NCI-H1092 (cell line): ENCODE measurements at regions not wholly inside any gene's neighbourhood (a gene's known extent, or its start where the extent isn't known, plus 50 kb on each side); places are given as distances from the start of the nearest gene placed in this dataset.
"Not testable (repeated sequence)": the region's sequence is repeated elsewhere in the genome, so short reads cannot be mapped to it uniquely, and the experiment has no call there.

Experiments
- DNase-seq: peaks from one replicate; lab custom pipeline; 2025; lab: John Stamatoyannopoulos, UW

DNA sequence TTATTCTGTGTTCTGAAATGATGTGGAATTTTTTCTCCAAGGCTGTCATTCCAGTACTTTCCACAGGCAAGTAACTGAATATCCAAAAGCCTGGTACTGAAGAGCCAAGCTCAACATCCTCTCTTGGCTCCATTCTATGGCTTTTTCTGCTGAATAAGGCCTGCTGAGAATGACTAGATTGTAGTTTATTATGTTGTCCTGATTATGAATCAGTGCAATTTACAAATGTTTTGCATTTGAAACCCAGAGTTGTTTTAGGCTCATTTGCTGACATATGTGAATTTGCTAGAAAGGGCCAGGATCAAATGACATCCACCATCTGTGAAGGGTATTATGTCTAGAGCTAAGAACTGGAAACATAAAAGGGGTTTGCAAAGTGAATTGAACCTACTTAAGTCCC lies 596.6 kb downstream of the KCTD12 start:
- DNase-seq = no peak

DNA sequence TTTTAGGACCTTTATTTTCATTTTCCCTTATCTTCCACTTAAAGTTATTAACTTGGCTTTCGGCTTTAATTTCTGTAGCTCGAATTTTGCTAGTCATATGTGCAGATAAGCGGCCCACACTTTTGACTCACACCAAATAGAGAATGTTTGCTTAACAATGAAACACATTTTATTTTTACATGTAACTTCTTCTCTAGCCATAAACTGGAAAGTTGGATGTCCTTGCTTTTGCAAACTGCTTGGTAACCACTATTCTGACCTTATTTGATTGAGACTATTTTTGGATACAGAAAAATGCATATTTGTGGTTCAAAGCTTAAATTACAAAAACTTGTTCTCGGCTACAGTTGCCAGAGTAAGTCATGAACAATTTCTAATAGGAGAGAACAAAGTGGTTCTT lies 600.0 kb downstream of the KCTD12 start:
- DNase-seq = no peak

DNA sequence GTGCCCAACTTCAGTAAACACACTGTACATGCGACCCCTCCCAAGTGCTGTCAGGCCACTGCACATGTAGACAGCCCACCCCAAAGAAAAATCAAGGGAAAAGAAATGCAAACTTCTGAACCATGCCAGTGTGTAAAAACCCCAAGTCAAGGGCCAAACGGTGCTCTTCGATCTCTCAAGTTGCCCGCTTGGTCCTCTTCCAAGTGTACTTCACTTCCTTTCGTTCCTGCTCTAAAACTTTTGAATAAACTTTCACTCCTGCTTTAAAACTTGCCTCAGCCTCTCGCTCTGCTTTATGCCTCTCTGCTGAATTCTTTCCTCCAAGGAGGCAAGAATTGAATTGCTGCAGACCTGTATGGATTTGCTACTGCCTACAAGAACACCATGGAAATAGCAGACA lies 600.7 kb downstream of the KCTD12 start:
- no peak for DNase-seq

DNA sequence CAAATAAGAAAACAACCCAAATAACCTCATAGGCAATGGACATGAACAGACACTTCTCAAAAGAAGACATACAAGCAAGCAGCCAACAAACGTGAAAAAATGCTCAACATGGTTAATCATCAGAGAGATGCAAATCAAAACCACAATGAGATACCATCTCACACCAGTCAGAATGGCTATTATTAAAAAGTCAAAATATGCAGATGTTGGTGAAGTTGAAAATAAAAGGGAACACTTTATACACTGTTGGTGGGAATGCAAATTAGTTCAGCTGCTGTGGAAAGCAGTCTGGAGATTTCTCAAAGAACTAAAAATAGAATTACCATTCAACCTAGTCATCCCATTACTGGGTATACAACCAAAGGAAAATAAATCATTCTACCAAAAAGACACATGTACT lies 606.4 kb downstream of the KCTD12 start:
- not testable (repeated sequence) for DNase-seq

DNA sequence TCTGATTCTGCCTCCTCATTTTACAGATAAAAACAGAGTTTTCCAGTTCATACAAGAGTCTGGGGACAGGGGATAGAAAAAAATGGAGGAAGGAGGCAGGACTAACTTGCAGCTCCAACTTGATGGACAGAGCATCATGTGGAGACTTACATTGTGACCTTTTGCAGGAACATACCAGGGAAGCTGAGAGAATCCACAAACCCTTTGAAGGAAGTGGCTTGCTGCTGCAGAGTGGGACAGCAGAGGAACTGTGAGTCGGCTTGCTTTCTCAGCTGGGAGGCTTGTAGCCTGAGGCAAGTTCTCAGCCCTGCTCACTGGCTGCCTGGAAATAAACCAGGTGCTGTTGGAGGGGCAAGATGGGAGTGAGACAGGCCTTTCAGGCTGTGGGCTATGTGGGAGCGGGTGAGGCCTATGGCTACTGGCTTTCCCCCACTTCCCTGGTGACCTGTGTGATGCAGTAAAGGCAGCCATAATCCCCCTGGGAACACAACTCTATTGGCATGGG lies 614.4 kb downstream of the KCTD12 start:
- DNase-seq = no peak

DNA sequence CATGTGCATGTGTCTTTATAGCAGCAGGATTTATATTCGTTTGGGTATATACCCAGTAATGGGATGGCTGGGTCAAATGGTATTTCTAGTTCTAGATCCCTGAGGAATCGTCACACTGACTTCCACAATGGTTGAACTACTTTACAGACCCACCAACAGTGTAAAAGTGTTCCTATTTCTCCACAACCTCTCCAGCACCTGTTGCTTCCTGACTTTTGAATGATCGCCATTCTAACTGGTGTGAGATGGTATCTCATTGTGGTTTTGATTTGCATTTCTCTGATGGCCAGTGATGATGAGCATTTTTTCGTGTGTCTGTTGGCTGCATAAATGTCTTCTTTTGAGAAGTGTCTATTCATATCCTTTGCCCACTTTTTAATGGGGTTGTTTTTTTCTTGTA lies 617.9 kb downstream of the KCTD12 start:
- not testable (repeated sequence) for DNase-seq

DNA sequence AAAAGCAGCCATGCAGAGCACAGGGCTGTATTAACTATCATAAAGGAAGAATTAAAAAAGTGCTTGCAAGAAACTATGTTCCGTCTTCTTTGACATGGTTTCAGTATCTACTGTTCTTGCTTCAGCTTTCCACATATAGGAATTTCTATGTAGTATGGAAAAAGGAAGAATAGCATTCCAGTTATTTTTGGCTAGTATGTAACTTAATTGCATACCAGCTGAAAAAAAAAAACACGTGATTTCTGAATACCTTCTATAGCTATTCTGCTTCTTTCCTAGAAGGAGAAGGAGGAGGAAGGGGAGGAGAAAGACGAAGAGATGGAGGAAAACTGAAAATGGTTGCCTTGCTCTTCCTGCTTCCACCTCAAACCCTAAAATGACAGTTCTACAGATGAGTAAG lies 619.0 kb downstream of the KCTD12 start:
- DNase-seq = no peak

DNA sequence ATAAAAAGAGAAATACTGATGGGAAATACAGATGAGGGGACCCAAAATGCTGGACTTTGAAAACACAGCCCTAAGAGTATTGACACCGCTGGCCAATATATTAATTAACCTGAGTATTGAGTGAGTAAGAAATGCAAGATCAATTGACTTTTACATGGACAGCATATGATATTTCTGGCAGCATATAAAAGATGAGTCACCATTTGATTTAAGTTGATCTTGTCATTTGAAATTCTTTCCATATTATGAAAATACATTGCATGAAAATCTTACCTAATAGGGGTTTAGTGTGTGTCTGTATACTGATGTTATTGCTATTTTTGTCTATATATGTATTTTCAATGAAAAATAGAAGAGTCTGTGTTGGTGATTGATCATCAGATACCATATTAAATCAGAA lies 619.6 kb downstream of the KCTD12 start:
- DNase-seq = no peak

DNA sequence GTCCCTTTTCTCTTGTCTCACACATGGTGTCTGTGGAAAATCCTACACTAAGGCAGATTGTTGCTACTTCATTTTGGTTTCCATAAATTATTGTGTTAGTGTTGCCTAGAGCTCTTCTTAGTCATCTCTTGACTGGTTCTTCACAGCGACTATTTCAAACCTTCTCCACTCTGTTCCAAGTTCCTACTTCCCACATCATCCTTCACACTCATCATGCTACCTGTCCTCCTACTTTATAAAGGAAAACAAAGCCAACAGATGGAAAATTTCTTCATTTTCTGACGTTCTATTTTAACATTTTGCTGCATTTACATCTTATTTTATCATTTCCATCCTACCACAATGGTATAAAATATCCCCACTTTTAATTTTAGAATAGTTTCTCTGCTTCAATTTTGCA lies 614.1 kb downstream of the LMO7 start:
- no peak for DNase-seq

DNA sequence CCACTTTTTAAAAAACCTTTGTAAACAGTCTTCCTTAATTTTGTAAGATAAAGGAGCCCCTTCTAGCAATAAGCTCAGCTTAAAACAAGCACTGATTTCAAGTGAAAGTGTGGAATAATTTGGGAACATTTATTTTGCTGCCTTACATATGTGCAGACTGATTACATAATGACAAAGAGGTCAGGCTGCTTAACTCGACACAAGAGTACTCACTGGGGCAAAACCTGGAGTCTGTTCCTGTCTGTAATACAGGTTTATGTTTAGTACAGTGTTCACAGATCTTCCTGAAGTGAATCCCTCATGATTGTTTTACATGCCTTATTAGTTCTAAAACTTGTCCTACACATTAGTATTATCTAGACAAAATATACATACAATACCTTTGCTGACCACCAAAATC lies 609.8 kb downstream of the LMO7 start:
- DNase-seq = no peak

DNA sequence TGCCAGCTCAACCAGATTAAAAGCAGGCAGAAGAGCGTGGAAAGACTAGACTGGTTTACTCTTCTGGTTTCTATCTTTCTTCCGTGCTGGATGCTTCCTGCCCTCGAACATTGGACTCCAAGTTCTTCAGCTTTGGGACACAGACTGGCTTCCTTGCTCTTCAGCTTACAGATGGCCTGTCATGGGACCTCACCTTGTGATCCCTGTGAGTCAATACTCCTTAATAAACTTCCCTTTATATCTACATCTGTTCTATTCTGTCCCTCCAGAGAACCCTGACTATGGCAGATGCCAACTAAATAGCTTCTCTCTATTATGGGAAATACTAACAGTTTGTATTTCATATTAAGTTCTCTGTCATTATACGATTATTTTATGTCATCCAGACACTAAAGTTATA lies 609.1 kb downstream of the LMO7 start:
- DNase-seq = no peak

DNA sequence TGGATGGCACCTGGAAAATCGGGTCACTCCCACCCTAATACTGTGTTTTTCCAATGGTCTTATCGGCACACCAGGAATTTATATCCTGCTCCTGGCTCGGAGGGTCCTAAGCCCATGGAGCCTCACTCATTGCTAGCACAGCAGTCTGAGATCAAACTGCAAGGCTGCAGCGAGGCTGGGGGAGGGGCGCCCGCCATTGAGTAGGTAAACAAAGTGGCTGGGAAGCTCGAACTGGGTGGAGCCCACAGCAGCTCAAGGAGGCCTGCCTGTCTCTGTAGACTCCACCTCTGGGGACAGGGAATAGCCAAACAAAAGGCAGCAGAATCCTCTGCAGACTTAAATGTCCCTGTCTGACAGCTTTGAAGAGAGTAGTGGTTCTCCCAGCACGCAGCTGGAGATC lies 607.0 kb downstream of the LMO7 start:
- not testable (repeated sequence) for DNase-seq

DNA sequence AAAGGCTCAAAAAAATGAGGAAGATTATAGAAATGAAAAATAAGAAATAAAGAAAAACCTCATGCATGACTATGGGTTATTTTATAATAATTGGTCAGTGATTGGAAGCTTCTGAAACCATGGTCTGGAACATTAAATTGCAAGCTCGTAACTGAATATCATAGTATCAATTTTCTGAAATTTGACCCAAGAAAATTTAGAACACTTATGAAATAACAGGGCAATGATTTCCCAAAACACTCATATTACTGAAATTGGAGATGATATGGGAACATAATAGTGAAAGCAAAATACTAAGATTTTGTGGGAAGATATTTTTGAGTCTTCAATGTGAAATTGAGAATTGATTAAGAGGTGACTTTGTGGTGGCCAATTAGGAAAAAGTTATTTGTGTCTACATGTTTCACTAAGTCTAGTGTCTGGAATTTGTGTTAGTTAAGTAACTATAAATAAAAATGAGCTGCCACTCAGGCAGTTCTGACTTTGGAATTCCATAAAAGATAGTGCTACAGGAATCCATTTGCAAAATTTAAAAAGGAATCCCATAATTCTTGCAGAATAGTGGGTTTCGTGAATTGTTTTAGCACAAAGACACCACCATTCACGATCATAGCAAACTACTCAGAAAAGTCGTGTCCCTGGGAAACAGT lies 603.0 kb downstream of the LMO7 start:
- no peak for DNase-seq

DNA sequence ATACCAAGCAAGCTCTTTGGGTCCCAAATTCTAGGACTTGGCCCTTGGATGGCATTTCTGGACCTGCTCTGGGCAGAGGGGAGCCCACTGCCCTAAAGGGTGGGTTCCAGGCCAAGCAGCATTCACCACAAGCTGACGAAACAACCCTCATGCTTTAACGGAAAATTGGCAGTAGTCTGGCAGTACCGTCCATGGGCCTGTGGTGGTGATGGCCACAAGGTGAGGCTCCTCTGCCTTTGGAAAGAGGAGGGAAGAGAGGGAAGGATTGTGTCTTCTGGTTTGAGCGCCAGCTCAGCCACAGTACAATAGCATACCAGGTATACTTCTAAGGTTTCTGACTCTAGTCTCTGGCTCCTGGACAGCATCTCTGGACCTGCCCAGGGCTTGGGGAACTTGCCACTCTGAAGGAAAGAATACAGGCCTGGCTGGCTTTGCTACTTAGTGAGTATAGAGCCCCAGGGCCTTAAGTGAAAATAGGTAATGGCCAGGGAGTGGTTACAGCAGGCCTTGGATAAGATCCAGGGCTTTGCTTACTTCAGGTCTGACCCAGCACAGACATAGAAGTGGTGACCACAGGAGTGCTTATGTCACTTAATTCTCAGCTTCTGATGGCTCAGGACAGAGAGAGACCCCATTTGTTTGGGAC lies 595.5 kb downstream of the LMO7 start:
- DNase-seq = no peak

DNA sequence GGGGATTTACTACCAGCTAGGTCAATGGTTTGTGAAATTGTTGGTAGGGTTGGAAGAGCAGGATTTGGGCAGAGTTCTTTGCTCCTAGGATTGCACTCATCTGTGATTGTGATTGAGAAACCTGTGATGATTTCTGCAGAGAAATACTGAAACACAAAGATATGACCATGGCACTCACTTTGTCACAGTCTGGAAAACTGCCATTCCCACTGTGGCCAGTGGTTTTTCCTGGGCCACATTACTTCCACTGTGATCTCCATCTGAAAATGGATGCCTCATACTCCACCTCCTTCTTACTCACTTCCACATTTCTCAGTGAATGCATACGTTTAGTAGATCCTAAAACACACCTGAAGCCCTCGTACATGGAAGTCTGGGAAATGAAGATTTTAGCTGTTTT lies 593.2 kb downstream of the LMO7 start:
- no peak for DNase-seq

DNA sequence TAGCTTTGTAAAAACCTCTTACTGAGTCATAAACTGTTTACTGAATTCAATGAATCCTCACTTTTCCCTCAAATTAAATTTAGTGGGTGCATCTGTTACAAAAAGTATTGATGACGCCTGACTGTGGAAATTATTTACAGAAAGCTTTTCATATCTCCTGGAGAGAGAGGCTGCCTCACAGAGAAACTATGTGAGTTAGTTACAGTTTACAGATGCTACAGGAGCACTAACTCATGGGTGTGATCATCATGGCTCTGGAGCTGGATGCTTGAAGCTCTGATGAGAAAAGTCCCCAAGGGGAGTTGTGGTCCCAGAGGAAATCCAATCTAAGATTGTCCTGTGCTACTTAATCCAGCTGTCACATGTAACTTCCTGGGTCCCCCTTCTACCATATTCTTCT lies 590.8 kb downstream of the LMO7 start:
- no peak for DNase-seq

DNA sequence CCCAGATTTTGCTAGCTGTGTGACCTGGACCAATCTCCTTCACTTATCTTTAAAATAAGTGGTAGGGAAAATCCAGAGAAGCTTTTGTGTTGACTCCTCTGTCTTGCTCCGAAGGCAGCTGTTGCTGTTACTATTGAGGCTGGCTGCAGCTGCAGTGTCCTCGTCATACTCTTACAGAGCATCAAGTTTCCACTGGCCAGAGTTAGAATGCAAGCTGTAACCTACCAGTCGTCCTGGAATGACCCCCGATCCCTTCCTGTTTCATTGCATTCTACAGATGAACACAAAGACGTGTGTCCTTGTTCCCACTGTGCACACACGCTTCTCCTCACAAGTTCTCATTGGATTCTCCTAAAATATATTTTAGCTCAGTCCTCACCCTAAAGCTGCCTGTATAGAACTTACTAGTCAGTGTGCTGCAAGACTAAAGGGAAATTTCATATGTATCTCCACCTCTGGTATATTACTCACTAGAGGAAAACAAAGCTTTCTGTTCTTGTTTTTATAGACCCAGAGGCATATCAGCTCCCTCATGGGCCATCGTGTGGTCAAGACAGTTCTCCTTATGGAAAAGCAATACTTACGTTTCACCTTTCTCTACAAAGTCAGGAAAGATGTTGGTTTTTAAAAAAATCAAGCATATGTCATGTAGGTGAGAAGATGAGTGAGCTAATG lies 589.8 kb downstream of the LMO7 start:
- DNase-seq = no peak

DNA sequence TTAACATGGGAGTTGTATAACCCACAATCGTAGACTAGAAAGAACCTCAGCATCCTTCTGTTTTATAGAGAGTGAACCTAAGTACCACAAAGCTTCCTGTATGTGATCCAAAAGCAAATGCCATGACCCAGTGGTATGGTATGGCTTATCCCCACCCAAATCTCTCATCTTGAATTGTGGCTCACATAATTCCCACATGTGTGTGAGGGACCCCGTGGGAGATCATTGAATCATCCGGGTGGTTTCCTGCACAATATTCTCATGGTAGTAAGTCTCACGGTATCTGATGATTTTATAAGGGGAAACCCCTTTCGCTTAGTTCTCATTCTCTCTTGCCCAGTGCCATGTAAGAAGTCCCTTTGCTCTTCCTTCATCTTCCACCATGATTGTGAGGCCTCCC lies 587.9 kb downstream of the LMO7 start:
- DNase-seq = no peak

DNA sequence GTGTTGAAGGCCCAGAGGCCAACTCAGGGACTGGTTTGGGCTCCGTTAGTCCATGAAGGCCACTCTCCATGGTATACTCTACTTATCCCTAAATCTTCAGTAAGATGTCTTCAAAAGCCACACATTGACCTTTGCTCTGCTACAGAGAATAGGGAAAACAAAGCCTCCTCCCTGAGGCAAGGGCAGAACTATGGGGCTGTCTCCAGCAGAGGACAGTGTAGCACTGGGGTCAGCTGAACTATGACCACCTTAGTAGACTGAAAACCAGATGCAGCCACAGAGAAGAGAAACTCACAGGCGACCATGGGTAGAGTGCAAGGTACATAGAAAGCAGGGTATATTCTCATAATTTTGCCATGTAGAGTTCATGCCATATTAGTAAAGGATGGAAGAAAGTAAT lies 587.4 kb downstream of the LMO7 start:
- no peak for DNase-seq

DNA sequence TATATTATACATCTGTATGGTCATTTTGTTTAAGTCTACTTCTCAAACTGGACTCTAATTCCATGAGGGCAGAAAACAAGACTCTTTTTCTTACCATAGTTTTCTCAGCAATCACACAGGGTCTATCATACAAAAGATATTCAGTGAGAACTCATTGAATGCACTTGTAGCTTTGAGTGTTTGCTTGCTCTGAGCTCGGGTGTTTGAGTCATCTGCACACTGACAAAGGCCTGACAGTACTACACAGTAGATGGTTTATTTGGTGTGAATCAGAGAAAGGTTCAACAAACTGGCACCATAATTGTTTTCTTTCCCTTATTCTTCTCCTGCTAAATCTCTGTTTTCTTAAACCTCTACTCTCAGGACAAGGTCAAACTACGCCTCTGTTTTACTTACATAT lies 586.4 kb downstream of the LMO7 start:
- no peak for DNase-seq

DNA sequence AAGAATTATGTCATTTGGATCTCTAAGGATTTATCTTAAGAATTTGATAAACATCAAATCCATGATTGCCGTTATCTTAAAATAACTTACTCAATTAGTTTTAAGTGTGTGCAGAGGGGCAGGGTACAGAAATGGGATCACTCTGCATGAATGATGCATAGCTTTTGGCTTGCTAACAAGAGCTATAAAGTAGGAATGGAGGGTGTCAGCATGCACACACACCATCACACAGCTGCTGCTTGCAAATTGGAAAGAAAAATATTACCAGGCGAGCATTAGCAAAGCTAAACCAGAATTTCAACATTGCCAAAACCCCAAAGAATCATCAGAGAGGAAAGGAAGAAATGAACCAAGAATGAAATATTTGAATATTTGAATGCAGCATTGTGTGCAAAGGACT lies 580.6 kb downstream of the LMO7 start:
- DNase-seq = no peak

DNA sequence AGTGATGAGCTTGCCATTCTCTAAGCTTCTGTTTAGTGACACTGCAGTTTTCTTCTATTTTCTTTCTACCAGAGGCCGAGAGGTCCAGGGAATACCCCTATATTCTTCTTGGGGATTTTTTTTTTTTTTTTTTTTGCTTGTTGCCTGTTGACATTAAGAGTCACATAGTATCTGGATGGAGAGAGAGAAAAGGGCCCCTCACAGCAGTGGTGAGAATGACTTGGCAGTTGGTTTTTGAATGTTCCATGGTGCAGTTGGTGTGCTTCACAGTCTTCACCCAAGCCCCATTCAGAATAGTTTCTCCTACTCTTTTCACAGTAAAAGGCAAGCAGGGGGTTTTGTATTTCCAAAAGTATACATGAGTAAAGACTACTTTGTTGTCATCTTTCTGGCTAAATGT lies 577.9 kb downstream of the LMO7 start:
- no peak for DNase-seq

DNA sequence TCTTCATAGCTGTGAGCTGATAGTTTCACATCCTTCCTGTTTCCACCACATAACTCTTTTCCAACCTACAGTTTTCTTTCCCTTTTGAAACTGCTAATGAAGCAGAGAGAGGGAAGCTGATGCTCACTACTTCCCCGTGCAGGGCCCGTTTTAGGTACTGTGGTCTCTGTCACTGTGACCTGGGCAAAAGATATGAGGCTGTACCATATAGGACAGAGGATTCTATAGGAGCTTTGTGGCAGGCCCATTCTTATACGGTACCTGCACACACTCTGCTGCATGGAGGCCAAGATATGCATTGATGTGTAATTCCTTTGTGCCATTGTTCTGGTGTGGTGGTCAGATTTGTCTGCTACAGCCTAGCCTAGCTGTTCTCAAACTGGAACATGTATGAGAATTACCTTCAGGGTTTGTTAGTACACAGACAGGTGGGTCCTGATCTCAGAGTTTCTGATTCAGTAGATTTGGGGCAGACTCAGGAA lies 577.3 kb downstream of the LMO7 start:
- DNase-seq = no peak
